ENCODE measurements at regions not wholly inside any gene's neighbourhood (a gene's known extent, or its start where the extent isn't known, plus 50 kb on each side); places are given as distances from the start of the nearest gene placed in this dataset.

DNA sequence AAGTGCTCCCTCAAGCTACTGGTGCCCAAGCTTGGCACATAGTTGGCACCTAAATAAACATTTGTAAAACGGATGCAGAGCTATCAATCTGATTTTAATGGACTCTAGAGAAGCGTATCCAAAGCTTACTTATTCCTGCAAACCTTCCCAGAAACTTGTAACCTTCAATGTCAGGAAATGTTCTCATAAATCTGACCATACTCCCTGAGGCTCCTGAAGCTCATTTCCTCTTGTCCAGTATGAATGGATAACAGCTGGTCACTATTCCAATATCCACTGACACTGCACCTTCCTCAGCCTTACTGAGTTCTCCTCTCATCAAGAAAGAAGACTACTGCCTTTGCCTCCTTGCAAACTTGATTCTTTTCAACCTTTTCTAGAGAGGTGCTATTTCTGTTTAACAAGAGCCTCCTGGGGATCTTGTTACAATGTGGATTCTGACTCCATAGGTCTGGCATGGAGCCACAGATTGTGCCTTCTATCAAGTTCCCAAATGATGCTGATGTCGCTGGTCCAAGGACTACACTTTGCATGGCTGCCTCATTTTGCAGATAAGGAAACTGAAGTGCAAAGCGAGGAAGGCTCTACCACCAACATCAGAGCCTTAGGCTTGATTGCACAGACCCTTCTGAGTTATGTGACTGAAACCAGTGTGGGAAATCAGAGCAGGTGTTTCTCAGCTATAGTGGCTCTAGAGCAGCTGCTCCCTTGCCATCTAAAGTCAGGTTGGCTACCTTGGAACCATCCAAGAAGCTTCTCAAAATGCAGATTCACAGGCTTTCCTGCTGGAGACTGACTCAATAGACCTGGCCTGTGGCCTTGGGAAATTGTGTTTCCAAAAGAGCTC lies 377.8 kb downstream of the SOX9 start:
- H3K36me3 ChIP-seq (ENCODE audit: insufficient read depth) = no peaks in the 10 kb centered on the region
- no peak overlapping the region for H3K4me2 ChIP-seq
- no peaks in the 10 kb centered on the region for H4K20me1 ChIP-seq (replicated peaks; ENCODE audit: insufficient read depth)
- no peak overlapping the region for H3K27ac ChIP-seq (ENCODE audit: low read depth)
- H3K4me1 Mint-ChIP-seq = peaks cover 18% of the 10 kb centered on the region
- H2AFZ ChIP-seq = no peak overlapping the region
- no peaks in the 10 kb centered on the region for H3F3A ChIP-seq (replicated peaks; ENCODE audit: low read depth)
- no peak overlapping the region for H3K4me3 Mint-ChIP-seq
- ATAC-seq = no peak
- no peaks in the 10 kb centered on the region; the same call in 1 of the 2 replicates for H3K9me2 ChIP-seq (ENCODE audit: insufficient read depth)
- TF ChIP-seq STAT1 (IDR thresholded peaks at IDR 0.05; ENCODE audit: unreplicated experiment) (no peak), EZH2phosphoT487 (IDR thresholded peaks at IDR 0.05; ENCODE audit: unreplicated experiment) (no peak), NANOG (IDR thresholded peaks at IDR 0.05; ENCODE audit: borderline replicate concordance) (no peak), EZH2 (IDR thresholded peaks at IDR 0.05; ENCODE audit: low read depth, unreplicated experiment) (no peak), JUNB (IDR thresholded peaks at IDR 0.05; ENCODE audit: unreplicated experiment) (no peak), ZNF331 (CRISPR knock-in tag; IDR thresholded peaks at IDR 0.05; ENCODE audit: low read depth) (no peak), CREB1 (CRISPR knock-in tag; IDR thresholded peaks at IDR 0.05; ENCODE audit: low read depth) (no peak), ZNF114 (CRISPR knock-in tag; IDR thresholded peaks at IDR 0.05) (no peak), POLR2AphosphoS5 (IDR thresholded peaks at IDR 0.05; ENCODE audit: low read depth) (no peak)
- TF ChIP-seq, protein P1, sequence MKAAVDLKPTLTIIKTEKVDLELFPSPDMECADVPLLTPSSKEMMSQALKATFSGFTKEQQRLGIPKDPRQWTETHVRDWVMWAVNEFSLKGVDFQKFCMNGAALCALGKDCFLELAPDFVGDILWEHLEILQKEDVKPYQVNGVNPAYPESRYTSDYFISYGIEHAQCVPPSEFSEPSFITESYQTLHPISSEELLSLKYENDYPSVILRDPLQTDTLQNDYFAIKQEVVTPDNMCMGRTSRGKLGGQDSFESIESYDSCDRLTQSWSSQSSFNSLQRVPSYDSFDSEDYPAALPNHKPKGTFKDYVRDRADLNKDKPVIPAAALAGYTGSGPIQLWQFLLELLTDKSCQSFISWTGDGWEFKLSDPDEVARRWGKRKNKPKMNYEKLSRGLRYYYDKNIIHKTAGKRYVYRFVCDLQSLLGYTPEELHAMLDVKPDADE (IDR thresholded peaks at IDR 0.05) = no peak
- TF ChIP-seq, protein P2, sequence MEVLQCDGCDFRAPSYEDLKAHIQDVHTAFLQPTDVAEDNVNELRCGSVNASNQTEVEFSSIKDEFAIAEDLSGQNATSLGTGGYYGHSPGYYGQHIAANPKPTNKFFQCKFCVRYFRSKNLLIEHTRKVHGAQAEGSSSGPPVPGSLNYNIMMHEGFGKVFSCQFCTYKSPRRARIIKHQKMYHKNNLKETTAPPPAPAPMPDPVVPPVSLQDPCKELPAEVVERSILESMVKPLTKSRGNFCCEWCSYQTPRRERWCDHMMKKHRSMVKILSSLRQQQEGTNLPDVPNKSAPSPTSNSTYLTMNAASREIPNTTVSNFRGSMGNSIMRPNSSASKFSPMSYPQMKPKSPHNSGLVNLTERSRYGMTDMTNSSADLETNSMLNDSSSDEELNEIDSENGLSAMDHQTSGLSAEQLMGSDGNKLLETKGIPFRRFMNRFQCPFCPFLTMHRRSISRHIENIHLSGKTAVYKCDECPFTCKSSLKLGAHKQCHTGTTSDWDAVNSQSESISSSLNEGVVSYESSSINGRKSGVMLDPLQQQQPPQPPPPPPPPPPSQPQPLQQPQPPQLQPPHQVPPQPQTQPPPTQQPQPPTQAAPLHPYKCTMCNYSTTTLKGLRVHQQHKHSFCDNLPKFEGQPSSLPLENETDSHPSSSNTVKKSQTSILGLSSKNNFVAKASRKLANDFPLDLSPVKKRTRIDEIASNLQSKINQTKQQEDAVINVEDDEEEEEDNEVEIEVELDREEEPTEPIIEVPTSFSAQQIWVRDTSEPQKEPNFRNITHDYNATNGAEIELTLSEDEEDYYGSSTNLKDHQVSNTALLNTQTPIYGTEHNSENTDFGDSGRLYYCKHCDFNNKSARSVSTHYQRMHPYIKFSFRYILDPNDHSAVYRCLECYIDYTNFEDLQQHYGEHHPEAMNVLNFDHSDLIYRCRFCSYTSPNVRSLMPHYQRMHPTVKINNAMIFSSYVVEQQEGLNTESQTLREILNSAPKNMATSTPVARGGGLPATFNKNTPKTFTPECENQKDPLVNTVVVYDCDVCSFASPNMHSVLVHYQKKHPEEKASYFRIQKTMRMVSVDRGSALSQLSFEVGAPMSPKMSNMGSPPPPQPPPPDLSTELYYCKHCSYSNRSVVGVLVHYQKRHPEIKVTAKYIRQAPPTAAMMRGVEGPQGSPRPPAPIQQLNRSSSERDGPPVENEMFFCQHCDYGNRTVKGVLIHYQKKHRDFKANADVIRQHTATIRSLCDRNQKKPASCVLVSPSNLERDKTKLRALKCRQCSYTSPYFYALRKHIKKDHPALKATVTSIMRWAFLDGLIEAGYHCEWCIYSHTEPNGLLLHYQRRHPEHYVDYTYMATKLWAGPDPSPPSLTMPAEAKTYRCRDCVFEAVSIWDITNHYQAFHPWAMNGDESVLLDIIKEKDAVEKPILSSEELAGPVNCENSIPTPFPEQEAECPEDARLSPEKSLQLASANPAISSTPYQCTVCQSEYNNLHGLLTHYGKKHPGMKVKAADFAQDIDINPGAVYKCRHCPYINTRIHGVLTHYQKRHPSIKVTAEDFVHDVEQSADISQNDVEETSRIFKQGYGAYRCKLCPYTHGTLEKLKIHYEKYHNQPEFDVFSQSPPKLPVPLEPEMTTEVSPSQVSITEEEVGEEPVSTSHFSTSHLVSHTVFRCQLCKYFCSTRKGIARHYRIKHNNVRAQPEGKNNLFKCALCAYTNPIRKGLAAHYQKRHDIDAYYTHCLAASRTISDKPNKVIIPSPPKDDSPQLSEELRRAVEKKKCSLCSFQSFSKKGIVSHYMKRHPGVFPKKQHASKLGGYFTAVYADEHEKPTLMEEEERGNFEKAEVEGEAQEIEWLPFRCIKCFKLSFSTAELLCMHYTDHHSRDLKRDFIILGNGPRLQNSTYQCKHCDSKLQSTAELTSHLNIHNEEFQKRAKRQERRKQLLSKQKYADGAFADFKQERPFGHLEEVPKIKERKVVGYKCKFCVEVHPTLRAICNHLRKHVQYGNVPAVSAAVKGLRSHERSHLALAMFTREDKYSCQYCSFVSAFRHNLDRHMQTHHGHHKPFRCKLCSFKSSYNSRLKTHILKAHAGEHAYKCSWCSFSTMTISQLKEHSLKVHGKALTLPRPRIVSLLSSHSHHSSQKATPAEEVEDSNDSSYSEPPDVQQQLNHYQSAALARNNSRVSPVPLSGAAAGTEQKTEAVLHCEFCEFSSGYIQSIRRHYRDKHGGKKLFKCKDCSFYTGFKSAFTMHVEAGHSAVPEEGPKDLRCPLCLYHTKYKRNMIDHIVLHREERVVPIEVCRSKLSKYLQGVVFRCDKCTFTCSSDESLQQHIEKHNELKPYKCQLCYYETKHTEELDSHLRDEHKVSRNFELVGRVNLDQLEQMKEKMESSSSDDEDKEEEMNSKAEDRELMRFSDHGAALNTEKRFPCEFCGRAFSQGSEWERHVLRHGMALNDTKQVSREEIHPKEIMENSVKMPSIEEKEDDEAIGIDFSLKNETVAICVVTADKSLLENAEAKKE (CRISPR knock-in tag; IDR thresholded peaks at IDR 0.05) = no peak
- TF ChIP-seq, protein P3, sequence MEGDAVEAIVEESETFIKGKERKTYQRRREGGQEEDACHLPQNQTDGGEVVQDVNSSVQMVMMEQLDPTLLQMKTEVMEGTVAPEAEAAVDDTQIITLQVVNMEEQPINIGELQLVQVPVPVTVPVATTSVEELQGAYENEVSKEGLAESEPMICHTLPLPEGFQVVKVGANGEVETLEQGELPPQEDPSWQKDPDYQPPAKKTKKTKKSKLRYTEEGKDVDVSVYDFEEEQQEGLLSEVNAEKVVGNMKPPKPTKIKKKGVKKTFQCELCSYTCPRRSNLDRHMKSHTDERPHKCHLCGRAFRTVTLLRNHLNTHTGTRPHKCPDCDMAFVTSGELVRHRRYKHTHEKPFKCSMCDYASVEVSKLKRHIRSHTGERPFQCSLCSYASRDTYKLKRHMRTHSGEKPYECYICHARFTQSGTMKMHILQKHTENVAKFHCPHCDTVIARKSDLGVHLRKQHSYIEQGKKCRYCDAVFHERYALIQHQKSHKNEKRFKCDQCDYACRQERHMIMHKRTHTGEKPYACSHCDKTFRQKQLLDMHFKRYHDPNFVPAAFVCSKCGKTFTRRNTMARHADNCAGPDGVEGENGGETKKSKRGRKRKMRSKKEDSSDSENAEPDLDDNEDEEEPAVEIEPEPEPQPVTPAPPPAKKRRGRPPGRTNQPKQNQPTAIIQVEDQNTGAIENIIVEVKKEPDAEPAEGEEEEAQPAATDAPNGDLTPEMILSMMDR (conservative IDR thresholded peaks at IDR 0.05; ENCODE audit: low read depth in 2 of 2) = no peak
- TF ChIP-seq, protein P4, sequence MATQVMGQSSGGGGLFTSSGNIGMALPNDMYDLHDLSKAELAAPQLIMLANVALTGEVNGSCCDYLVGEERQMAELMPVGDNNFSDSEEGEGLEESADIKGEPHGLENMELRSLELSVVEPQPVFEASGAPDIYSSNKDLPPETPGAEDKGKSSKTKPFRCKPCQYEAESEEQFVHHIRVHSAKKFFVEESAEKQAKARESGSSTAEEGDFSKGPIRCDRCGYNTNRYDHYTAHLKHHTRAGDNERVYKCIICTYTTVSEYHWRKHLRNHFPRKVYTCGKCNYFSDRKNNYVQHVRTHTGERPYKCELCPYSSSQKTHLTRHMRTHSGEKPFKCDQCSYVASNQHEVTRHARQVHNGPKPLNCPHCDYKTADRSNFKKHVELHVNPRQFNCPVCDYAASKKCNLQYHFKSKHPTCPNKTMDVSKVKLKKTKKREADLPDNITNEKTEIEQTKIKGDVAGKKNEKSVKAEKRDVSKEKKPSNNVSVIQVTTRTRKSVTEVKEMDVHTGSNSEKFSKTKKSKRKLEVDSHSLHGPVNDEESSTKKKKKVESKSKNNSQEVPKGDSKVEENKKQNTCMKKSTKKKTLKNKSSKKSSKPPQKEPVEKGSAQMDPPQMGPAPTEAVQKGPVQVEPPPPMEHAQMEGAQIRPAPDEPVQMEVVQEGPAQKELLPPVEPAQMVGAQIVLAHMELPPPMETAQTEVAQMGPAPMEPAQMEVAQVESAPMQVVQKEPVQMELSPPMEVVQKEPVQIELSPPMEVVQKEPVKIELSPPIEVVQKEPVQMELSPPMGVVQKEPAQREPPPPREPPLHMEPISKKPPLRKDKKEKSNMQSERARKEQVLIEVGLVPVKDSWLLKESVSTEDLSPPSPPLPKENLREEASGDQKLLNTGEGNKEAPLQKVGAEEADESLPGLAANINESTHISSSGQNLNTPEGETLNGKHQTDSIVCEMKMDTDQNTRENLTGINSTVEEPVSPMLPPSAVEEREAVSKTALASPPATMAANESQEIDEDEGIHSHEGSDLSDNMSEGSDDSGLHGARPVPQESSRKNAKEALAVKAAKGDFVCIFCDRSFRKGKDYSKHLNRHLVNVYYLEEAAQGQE (IDR thresholded peaks at IDR 0.05; ENCODE audit: unreplicated experiment) = no peak
- H3K27ac Mint-ChIP-seq = no peak overlapping the region
- peaks cover 7% of the 10 kb centered on the region for H3K27me3 Mint-ChIP-seq (ENCODE audit: insufficient read depth, low read depth, poor library complexity)
- no peak for DNase-seq (ENCODE audit: low spot score)
- H3K36me3 Mint-ChIP-seq (ENCODE audit: low read depth) = no peaks in the 10 kb centered on the region; the same call in 2 of the 3 replicates
- no peak overlapping the region for H3K4me3 ChIP-seq
- H3K9me3 Mint-ChIP-seq = no peaks in the 10 kb centered on the region
- H3K79me2 ChIP-seq (replicated peaks; ENCODE audit: insufficient read depth) = no peaks in the 10 kb centered on the region
- H3K4me1 ChIP-seq (ENCODE audit: insufficient read depth) = 0 out of 2 replicates have a peak, but pooled peaks cover 9% of the 10 kb centered on the region
- no peaks in the 10 kb centered on the region for H3K27me3 ChIP-seq (ENCODE audit: insufficient read depth)

All from GM23338 (cell line).